ENCODE measurements at regions not wholly inside any gene's neighbourhood (a gene's known extent, or its start where the extent isn't known, plus 50 kb on each side); places are given as distances from the start of the nearest gene placed in this dataset.
"Not testable (repeated sequence)": the region's sequence is repeated elsewhere in the genome, so short reads cannot be mapped to it uniquely, and the experiment has no call there.

DNA sequence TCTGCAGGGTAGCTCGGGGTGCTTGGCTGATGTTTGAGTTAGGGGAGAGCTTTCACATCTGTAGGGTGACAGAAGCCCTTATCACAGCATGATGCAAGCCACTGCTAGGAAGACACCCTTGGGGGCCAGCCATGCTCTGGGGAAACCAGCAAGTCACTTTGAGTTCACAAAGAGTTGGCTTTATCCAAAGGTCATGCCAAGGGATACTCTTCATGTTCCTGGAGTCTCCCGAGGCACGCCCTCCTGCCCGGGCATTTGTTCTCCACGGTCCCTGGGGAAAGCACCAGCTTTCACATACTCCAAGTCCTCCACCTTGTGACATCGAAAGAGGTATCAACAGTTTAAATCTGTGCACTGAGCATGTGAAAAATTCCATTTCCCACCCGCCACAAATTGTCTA, 227.7 kb downstream of the VAPA start:
- peak; percentile 12 for DNase-seq (ENCODE audit: low read depth)

DNA sequence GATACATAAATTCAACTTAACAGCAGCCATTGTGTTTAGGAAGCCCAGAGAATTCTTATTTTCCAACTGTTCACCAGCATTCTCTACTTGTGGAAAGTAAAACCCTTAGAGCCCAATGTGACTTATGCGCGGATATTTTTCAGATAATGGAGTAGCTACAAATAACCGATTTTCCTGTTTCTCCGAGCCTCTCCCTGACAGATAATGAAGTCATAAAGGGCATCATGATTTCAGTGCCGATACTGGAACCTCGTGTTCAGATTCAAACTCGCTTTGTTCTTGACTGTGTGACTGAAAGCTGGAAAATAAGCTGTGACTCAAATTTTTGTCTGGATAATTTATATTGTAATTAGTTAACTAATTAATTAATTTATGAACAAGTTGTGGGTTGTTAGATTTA, 228.2 kb downstream of the VAPA start:
- no peak for DNase-seq (ENCODE audit: low read depth)

- peak; percentile 69 for DNase-seq (ENCODE audit: low read depth)
These were observed 228.8 kb downstream of the VAPA start for GRCh38 chr18:10142496-10143160.

DNA sequence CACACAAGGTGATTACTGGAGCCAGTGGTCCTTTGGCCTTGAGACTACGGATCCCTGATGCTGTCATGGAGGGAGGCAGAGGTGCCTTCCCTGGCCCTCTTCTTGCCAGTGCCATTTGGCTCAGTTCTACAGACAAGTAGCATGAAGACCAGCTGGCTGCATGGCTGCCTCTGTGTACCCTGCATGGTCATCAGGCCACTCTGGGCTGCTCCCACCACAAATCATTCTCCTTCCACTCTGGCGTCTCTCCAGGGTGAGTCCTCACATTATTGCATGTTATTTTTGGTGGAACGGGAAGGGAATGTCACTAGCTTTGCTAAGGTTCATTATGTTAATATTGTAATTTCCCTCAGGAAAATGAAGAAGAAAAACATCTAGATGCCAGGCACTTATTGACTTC, 229.8 kb downstream of the VAPA start:
- no peak for DNase-seq (ENCODE audit: low read depth)

DNA sequence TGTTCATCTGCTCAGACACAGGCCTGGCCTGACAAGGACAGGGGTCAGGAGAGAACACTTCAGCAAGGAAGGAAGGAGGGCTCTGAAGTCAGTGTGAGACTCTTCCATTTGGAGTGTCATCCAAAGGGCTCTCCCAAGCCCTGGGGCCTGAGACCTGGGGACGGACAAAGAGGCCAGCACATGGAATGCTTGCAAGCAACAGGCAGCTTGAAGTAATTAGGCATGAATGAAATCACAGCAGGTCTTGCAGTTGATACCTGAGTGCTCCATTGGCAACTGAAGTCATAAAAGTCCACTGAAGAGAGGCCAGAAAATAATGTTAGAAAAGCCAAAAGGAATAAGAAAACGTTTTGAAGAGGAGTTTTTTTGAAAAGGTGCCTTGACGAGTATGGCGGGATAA, 231.7 kb downstream of the VAPA start:
- DNase-seq (ENCODE audit: low read depth), result no peak

DNA sequence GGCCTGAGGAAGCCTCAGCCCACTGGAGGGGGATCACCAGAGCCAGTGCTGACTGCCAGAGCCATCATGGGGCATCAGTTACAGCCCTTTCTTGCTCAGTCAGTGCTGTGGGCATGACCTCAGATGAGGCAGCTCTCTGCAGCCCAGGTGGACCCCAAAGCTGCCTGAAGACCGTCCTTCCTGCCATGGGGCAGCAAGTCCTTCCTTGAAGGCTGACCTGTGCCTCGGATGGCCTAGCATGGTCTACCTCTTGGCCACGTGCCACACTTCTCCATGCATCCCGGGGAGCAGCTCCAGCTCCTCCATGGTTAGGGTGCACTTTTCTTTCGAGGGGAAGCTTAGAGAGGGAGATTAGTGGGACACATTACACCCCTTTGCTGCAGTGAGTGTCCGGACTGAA, 233.4 kb downstream of the VAPA start:
- no peak for DNase-seq (ENCODE audit: low read depth)

DNA sequence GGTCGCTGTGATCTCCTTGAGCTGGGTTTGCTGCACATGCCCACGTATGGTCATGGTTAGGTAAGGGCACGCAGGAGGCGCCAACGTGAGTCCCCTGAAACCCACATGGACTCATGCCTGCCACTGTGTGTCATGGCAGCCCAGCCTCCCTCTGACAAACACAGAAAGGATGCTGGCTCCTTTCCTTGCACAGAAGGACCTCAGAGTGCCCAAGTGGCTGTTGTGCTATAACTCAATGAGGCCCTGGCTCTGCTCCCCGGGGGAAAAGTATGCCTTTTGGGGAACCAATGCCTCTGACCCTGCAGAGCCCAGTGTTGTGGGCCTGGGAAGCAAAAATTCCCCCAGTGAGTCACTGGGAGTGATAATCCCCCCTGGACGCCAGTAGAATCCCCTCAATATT, 233.9 kb downstream of the VAPA start:
- DNase-seq (ENCODE audit: low read depth), result no peak

DNA sequence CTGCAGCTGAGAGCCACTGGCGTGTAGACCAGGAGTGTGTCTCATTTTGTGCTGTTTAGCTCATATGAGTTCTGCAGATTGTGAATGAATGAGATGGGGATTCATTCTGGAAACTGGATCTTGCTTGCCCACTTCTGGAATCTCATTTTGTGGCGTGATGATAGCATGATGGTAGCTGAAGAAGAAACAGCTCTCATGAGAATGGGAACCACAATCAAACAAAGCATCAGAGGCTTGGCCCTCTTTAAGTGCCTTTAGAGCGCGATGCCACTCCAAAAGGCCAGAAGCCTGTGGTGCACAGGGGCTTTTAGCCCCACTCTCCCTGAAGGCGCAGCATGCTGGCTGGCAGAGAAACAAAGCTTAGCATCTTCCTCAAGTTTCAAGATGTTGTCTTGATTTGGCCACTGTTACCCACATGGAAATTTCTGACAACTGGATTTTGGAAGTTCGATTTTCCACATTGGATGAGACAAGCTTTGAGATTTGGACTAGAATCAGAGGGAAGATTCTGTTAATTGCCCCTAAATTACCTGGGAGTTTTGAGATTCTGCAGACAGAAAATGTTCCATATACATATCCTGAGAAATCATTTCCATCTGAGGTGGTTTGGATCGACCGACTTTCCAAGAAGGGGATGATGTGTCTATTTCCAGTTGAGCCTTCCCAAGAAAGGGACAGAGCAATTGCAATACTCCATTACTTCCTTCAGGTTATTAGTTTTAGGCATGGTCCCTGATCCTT, 234.5 kb downstream of the VAPA start:
- no peak for DNase-seq (ENCODE audit: low read depth)

- no peak for DNase-seq (ENCODE audit: low read depth)
These were observed 236.1 kb downstream of the VAPA start for GRCh38 chr18:10149768-10150556.

- not testable (repeated sequence) for DNase-seq (ENCODE audit: low read depth)
These were observed 236.8 kb downstream of the VAPA start for GRCh38 chr18:10150576-10150975.

GRCh38 chr18:10152475-10152874, 238.7 kb downstream of the VAPA start:
- DNase-seq (ENCODE audit: low read depth), result no peak

- no peak for DNase-seq (ENCODE audit: low read depth)
These were observed 240.3 kb downstream of the VAPA start for GRCh38 chr18:10153924-10154752.

GRCh38 chr18:10157706-10158105, 243.9 kb downstream of the VAPA start:
- DNase-seq (ENCODE audit: low read depth), result no peak

- no peak for DNase-seq (ENCODE audit: low read depth)
These were observed 246.4 kb downstream of the VAPA start for GRCh38 chr18:10160251-10160650.

DNA sequence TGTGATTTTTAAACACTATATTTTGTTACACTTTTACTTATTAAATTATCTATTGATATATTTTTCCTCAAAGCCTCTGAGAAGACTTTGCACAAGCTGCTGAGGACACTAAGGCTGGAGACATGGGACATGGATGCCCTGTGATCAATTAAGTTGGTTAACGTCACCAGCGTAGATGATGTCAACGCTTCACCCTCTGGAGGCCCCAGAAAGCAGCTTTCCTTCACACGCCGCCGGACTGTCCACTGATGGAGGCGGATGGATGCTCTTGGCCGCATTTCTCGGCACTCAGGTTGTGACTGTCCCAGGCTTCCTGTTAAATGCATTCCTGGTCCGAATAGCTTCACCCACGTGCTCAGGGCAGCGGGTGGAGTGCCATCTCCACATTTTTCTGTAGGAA, 247.5 kb downstream of the VAPA start:
- no peak for DNase-seq (ENCODE audit: low read depth)

- no peak for DNase-seq (ENCODE audit: low read depth)
These were observed 248.5 kb downstream of the VAPA start for GRCh38 chr18:10162340-10162739.

GRCh38 chr18:10164271-10165071, 250.7 kb downstream of the VAPA start:
- no peak for DNase-seq (ENCODE audit: low read depth)

GRCh38 chr18:10166164-10166807, 252.5 kb downstream of the VAPA start:
- no peak for DNase-seq (ENCODE audit: low read depth)

DNA sequence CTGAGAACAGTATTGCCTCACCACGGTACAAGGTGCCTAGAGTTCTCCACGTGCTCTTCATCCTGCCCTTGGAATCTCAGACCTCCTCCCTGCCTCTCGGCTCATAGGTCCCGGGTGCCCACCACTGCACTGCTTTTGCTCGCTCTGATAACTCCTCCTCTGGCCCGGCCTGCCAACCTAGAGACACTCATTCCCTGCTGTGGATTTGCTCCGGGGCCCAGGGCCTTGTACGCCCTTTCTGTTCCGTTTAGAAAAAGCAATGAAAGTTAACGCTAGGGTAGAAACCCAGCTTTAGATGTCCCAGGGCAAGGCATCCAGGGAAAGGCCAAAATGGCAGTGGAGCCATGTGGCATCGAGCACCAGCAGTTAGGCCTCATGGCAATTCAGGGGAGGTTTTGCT, 253.9 kb downstream of the VAPA start:
- DNase-seq (ENCODE audit: low read depth), result no peak

DNA sequence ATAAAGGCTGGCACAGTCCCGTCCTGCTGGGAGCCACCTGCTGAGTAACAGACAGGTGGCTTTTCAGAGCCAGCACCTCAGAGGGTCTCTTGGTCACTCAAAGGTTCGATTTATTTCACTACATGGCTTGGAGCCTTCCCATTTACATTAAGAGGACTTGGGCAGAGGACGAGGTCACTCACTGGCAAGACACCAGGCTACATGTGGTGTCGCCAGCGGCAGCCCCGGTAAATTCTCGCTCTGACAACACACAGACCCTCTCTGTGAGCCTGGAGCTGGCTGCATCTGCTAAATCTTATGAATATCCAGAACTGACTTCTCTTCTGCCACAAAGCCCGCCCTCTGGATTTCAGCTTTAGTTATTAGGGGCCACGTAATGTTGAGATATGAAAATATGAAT, 254.7 kb downstream of the VAPA start:
- no peak for DNase-seq (ENCODE audit: low read depth)
